PC-9 (cell line): ENCODE measurements at regions not wholly inside any gene's neighbourhood (a gene's known extent, or its start where the extent isn't known, plus 50 kb on each side); places are given as distances from the start of the nearest gene placed in this dataset.

ENCODE experiments used
- BruUV-seq: library from RNA; stranded (reverse); fragments of 400-500 nt; replicated peaks from 2 replicates; lab custom pipeline; 2021; lab: Mats Ljungman, UMichigan
- CTCF ChIA-PET: fragments of 300-600 bp; sonication (Branson Sonifier 250); formaldehyde crosslinking; loops from one replicate; lab custom pipeline; 2022; ENCODE audit warnings: antibody characterized with exemption; lab: Charles Lee
- POLR2A ChIA-PET: fragments of 300-600 bp; sonication (Branson Sonifier 250); formaldehyde crosslinking; loops from one replicate; lab custom pipeline; 2022; ENCODE audit warnings: antibody characterized with exemption; ENCODE audit not compliant: unreplicated experiment; lab: Charles Lee
- DNase-seq, 2 experiments: peaks; one replicate each; pipeline versions ENCODE4 v3.0.0 to v3.0.0-alpha.2; 2015 to 2022; ENCODE audit warnings: mixed read lengths in 1 of 2
- H2AFZ ChIP-seq: fragments of 200-600 bp; sonication (generic); 2 replicates; pipeline ENCODE4 v1.8.1; 2017; ENCODE audit warnings: antibody characterized with exemption
- H3F3A ChIP-seq: fragments of 200-600 bp; sonication (generic); 2 replicates; pipeline ENCODE4 v1.8.1; 2017; ENCODE audit warnings: antibody characterized with exemption, mild to moderate bottlenecking, low read depth; ENCODE audit not compliant: insufficient read depth
- H3K27ac ChIP-seq: fragments of 200-600 bp; sonication (generic); 2 replicates; pipeline ENCODE4 v1.6.1; 2016; ENCODE audit warnings: mixed run types
- H3K27me3 ChIP-seq: fragments of 200-600 bp; sonication (generic); 2 replicates; pipeline ENCODE4 v1.6.1; 2016; ENCODE audit warnings: low read depth, mixed run types; ENCODE audit not compliant: insufficient read depth
- H3K36me3 ChIP-seq: fragments of 200-600 bp; sonication (generic); 2 replicates; pipeline ENCODE4 v1.6.1; 2016; ENCODE audit warnings: low read depth, mixed run types
- H3K4me1 ChIP-seq: fragments of 200-600 bp; sonication (generic); replicated peaks from 2 replicates; pipeline ENCODE4 v1.6.1; 2016; ENCODE audit warnings: mixed run types; ENCODE audit not compliant: insufficient read depth
- H3K4me2 ChIP-seq: fragments of 200-600 bp; sonication (generic); 2 replicates; pipeline ENCODE4 v1.6.1; 2017; ENCODE audit warnings: mixed run types
- H3K4me3 ChIP-seq: fragments of 200-600 bp; sonication (generic); 2 replicates; pipeline ENCODE4 v1.6.1; 2016; ENCODE audit warnings: mixed run types
- H3K79me2 ChIP-seq: fragments of 200-600 bp; sonication (generic); 2 replicates; pipeline ENCODE4 v1.6.1; 2017; ENCODE audit warnings: low read depth, mixed run types
- H3K9me2 ChIP-seq: fragments of 200-600 bp; sonication (generic); 2 replicates; pipeline ENCODE4 v1.8.1; 2017; ENCODE audit warnings: mild to moderate bottlenecking; ENCODE audit not compliant: insufficient read depth
- H3K9me3 ChIP-seq: fragments of 200-600 bp; sonication (generic); 2 replicates; pipeline ENCODE4 v1.8.1; 2016; ENCODE audit warnings: low read depth; ENCODE audit not compliant: insufficient read depth
- H4K20me1 ChIP-seq: fragments of 200-600 bp; sonication (generic); 2 replicates; pipeline ENCODE4 v1.8.1; 2017; ENCODE audit not compliant: insufficient read depth
- CTCF ChIP-seq: fragments of 200-600 bp; sonication (generic); conservative IDR thresholded peaks from 2 replicates; pipeline ENCODE4 v1.6.1; 2017; ENCODE audit warnings: mixed run types, antibody characterized with exemption, mild to moderate bottlenecking, moderate library complexity
- EZH2 ChIP-seq: fragments of 200-600 bp; sonication (generic); IDR thresholded peaks from 2 replicates; pipeline ENCODE4 v1.8.0; 2017; ENCODE audit warnings: antibody characterized with exemption, low read depth
- intact Hi-C: fragments of 100-400 bp; cut with micrococcal nuclease; formaldehyde crosslinking; loops from one replicate; pipeline ENCODE4 v1.10.0; 2022; ENCODE audit not compliant: unreplicated experiment

GRCh38 chr3:104907507-104907906, 459.2 kb upstream of the ALCAM start:
- Histone ChIP-seq H3K27ac (no peak overlapping the region), H3K79me2 (no peaks in the 10 kb centered on the region), H3K27me3 (no peaks in the 10 kb centered on the region), H3K4me3 (no peak overlapping the region), H2AFZ (no peak overlapping the region), H3K36me3 (no peaks in the 10 kb centered on the region), H3K4me2 (no peak overlapping the region), H3K9me2 (no peaks in the 10 kb centered on the region), H4K20me1 (no peaks in the 10 kb centered on the region), H3F3A (no peaks in the 10 kb centered on the region), H3K9me3 (peaks cover 21% of the 10 kb centered on the region), H3K4me1 (no peaks in the 10 kb centered on the region)
- TF ChIP-seq EZH2 = no peak
- no peak for TF ChIP-seq CTCF
- intact Hi-C loops = no loop called here
- ChIA-PET POLR2A (no interaction called here), CTCF (no interaction called here)
- BruUV-seq = no TSS peak
- DNase-seq = no peak

- H3K27me3 ChIP-seq = no peaks in the 10 kb centered on the region
- no TSS peak for BruUV-seq
- H3K4me3 ChIP-seq = no peak overlapping the region
- no peak overlapping the region; the same call in 1 of the 2 replicates for H2AFZ ChIP-seq
- ChIA-PET POLR2A (no interaction called here), CTCF (interaction anchor here (0.6 kb wide), 1 partner anchor 240 kb away, joined by 3 read pairs; no protein-coding TSS in a partner anchor)
- no peaks in the 10 kb centered on the region for H4K20me1 ChIP-seq
- no peak overlapping the region for H3K4me2 ChIP-seq
- no peaks in the 10 kb centered on the region for H3K4me1 ChIP-seq
- no peak for DNase-seq
- no peaks in the 10 kb centered on the region for H3F3A ChIP-seq
- no peak for TF ChIP-seq EZH2
- TF ChIP-seq CTCF = no peak
- intact Hi-C loops = no loop called here
- H3K79me2 ChIP-seq = no peaks in the 10 kb centered on the region
- no peak overlapping the region for H3K27ac ChIP-seq
- H3K36me3 ChIP-seq = no peaks in the 10 kb centered on the region
- H3K9me2 ChIP-seq = no peaks in the 10 kb centered on the region
- peaks cover 9% of the 10 kb centered on the region; the same call in 1 of the 2 replicates for H3K9me3 ChIP-seq
Measured at GRCh38 chr3:104908761-104909160, 457.9 kb upstream of the ALCAM start.

GRCh38 chr3:104909198-104909597, 457.5 kb upstream of the ALCAM start:
- Histone ChIP-seq H4K20me1 (no peaks in the 10 kb centered on the region), H3K9me2 (no peaks in the 10 kb centered on the region), H3K9me3 (peaks cover 9% of the 10 kb centered on the region; the same call in 1 of the 2 replicates), H3K36me3 (no peaks in the 10 kb centered on the region), H2AFZ (no peak overlapping the region; the same call in 1 of the 2 replicates), H3F3A (no peaks in the 10 kb centered on the region), H3K4me1 (no peaks in the 10 kb centered on the region), H3K4me3 (no peak overlapping the region), H3K27ac (no peak overlapping the region), H3K27me3 (no peaks in the 10 kb centered on the region), H3K79me2 (no peaks in the 10 kb centered on the region), H3K4me2 (no peak overlapping the region)
- DNase-seq = no peak
- POLR2A ChIA-PET = no interaction called here
- CTCF ChIA-PET = interaction anchor here (0.6 kb wide), 1 partner anchor 240 kb away, joined by 3 read pairs; no protein-coding TSS in a partner anchor
- intact Hi-C loops = no loop called here
- TF ChIP-seq CTCF = no peak
- TF ChIP-seq EZH2 = no peak
- BruUV-seq = no TSS peak
